ENCODE measurements at regions not wholly inside any gene's neighbourhood (a gene's known extent, or its start where the extent isn't known, plus 50 kb on each side); places are given as distances from the start of the nearest gene placed in this dataset.

GRCh38 chr5:53340956-53341750, 139.3 kb upstream of the FST start:
- no peak for TF ChIP-seq POLR2A (IDR thresholded peaks at IDR 0.05; ENCODE audit: low read depth, low read length)
- no peak for TF ChIP-seq TAF1 (IDR thresholded peaks at IDR 0.05; ENCODE audit: borderline replicate concordance, low read depth, low read length)
